ENCODE measurements at regions not wholly inside any gene's neighbourhood (a gene's known extent, or its start where the extent isn't known, plus 50 kb on each side); places are given as distances from the start of the nearest gene placed in this dataset.
"Not testable (repeated sequence)": the region's sequence is repeated elsewhere in the genome, so short reads cannot be mapped to it uniquely, and the experiment has no call there.

- no peak for DNase-seq (ENCODE audit: low read depth, low spot score)
- ChIA-PET POLR2A (no interaction called here), CTCF (no interaction called here)
- no peak overlapping the region for H3K4me3 ChIP-seq (ENCODE audit: low read depth, low read length)
- TF ChIP-seq CTCF (IDR thresholded peaks at IDR 0.05; ENCODE audit: insufficient read depth, low read length, missing control alignments): no peak
Observed at GRCh38 chr4:116183241-116183640, 902.1 kb downstream of the TRAM1L1 start.

GRCh38 chr4:116180157-116180601, 905.2 kb downstream of the TRAM1L1 start:
- ChIA-PET POLR2A (no interaction called here), CTCF (no interaction called here)
- no peak for TF ChIP-seq CTCF (IDR thresholded peaks at IDR 0.05; ENCODE audit: insufficient read depth, low read length, missing control alignments)
- no peak overlapping the region for H3K4me3 ChIP-seq (ENCODE audit: low read depth, low read length)
- DNase-seq (ENCODE audit: low read depth, low spot score): no peak

GRCh38 chr4:116151371-116151770, 934.0 kb downstream of the TRAM1L1 start:
- H3K4me3 ChIP-seq (ENCODE audit: low read depth, low read length); DNase-seq (ENCODE audit: low read depth, low spot score); CTCF ChIA-PET; POLR2A ChIA-PET: not testable (repeated sequence)

- DNase-seq (ENCODE audit: low read depth, low spot score): no peak
- no peak overlapping the region for H3K4me3 ChIP-seq (ENCODE audit: low read depth, low read length)
- POLR2A ChIA-PET: no interaction called here
- CTCF ChIA-PET: no interaction called here
- TF ChIP-seq CTCF (IDR thresholded peaks at IDR 0.05; ENCODE audit: insufficient read depth, low read length, missing control alignments): no peak
Observed at GRCh38 chr4:116150152-116150551, 935.2 kb downstream of the TRAM1L1 start.

GRCh38 chr4:116143198-116143597, 942.2 kb downstream of the TRAM1L1 start:
- H3K4me3 ChIP-seq (ENCODE audit: low read depth, low read length): no peak overlapping the region
- DNase-seq (ENCODE audit: low read depth, low spot score): no peak
- no peak for TF ChIP-seq CTCF (IDR thresholded peaks at IDR 0.05; ENCODE audit: insufficient read depth, low read length, missing control alignments)
- CTCF ChIA-PET: no interaction called here
- POLR2A ChIA-PET: no interaction called here

- DNase-seq (ENCODE audit: low read depth, low spot score): no peak
- TF ChIP-seq CTCF (IDR thresholded peaks at IDR 0.05; ENCODE audit: insufficient read depth, low read length, missing control alignments): no peak
- no peak overlapping the region for H3K4me3 ChIP-seq (ENCODE audit: low read depth, low read length)
- CTCF ChIA-PET: no interaction called here
- POLR2A ChIA-PET: no interaction called here
Observed at GRCh38 chr4:116132946-116133345, 952.4 kb downstream of the TRAM1L1 start.

- TF ChIP-seq CTCF (IDR thresholded peaks at IDR 0.05; ENCODE audit: insufficient read depth, low read length, missing control alignments): no peak
- CTCF ChIA-PET: no interaction called here
- H3K4me3 ChIP-seq (ENCODE audit: low read depth, low read length): no peak overlapping the region
- POLR2A ChIA-PET: no interaction called here
- no peak for DNase-seq (ENCODE audit: low read depth, low spot score)
Observed at GRCh38 chr4:116126794-116127193, 958.6 kb downstream of the TRAM1L1 start.

All from AG04449 (cell line).